ENCODE measurements at regions not wholly inside any gene's neighbourhood (a gene's known extent, or its start where the extent isn't known, plus 50 kb on each side); places are given as distances from the start of the nearest gene placed in this dataset.
"Not testable (repeated sequence)": the region's sequence is repeated elsewhere in the genome, so short reads cannot be mapped to it uniquely, and the experiment has no call there.

DNA sequence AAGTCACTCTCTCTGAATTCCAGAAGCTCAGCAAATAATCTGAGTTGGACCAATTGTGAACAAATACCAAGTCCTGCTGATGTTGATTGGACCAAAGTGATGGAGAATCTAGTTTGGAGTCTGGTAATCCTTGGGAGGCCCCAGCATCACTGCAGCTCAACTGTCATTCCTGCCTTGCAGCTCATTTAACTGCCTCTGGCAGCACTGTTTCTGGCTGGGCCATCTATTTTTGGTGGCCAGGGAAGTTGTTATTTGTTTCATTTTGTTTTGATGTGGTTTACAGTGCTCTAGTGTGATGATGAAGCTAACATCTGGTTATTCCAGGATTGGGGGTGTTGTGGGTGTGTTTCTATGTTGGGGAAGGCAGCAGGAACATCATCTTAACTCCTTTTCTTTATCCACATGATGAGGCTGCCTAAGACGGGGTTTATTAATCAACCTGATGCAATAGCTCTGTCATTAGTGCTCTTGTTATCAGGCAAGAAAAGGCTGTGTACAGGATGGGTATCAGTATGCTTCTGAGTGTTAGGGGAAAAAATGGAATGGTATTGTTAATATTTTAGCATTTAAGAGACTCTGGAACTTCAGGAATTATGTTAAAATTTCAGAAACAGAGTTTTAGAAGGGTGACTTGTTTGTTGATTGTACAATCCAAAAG lies 91.7 kb upstream of the SEC22B start:
- whole genome bisulfite sequencing: no CpG with 5 or more reads among the region's 1 CpG
- DNase-seq (ENCODE audit: extremely low spot score): not testable (repeated sequence)

DNA sequence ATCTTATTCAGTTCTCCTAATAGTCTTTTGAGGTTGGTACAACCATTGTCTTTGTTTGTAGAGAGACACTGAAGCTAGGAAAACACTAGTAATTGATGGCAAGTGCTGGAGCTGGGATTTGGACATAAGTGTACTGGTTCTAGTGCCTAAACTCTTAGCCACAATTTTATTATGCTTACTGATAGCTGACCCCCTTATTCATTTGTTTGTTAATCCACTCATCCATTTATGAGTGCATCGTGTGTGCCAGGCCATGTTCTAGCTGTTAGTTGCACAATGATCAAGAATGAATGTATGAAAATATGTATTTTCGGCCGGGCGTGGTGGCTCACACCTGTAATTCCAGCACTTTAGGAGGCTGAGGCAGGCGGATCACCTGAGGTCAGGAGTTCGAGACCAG lies 88.2 kb upstream of the SEC22B start:
- WGBS: 100% methylated on average over 4 of the region's 6 CpGs
- not testable (repeated sequence) for H3K27ac ChIP-seq (ENCODE audit: low read depth); H3K36me3 ChIP-seq (ENCODE audit: insufficient read depth); H3K4me1 ChIP-seq (ENCODE audit: insufficient read depth); H3K4me3 ChIP-seq (ENCODE audit: low read depth, low read length); DNase-seq (ENCODE audit: extremely low spot score)

More for the DNA sequence above, 91.7 kb upstream of the SEC22B start:
- not testable (repeated sequence) for H3K4me1 ChIP-seq (ENCODE audit: insufficient read depth); H3K27ac ChIP-seq (ENCODE audit: low read depth); H3K36me3 ChIP-seq (ENCODE audit: insufficient read depth); H3K4me3 ChIP-seq (ENCODE audit: low read depth, low read length)

GRCh38 chr1:120262791-120263751 lies 86.8 kb upstream of the SEC22B start:
- not testable (repeated sequence) for H3K27ac ChIP-seq (ENCODE audit: low read depth); H3K36me3 ChIP-seq (ENCODE audit: insufficient read depth); H3K4me3 ChIP-seq (ENCODE audit: low read depth, low read length); H3K4me1 ChIP-seq (ENCODE audit: insufficient read depth); DNase-seq (ENCODE audit: extremely low spot score)
- WGBS: no CpG with 5 or more reads among the region's 4 CpGs

DNA sequence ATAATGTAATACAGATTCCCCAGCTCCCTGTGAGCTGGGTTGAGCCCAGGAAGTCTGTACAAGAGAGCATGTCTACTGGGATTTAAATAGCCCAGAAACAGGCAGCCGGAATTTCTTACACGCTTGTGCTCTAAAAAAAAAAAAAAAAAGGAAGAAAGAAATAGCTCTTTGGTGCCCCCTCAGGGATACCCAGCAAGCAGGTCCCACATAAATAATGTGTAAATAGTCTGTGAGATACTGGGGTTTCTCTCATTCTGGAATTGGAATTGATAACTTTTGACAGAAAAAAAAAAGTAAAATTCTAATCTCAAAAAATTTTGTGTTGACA lies 81.4 kb upstream of the SEC22B start:
- H3K27ac ChIP-seq (ENCODE audit: low read depth); H3K36me3 ChIP-seq (ENCODE audit: insufficient read depth); H3K4me3 ChIP-seq (ENCODE audit: low read depth, low read length); H3K4me1 ChIP-seq (ENCODE audit: insufficient read depth); DNase-seq (ENCODE audit: extremely low spot score): not testable (repeated sequence)
- 0% methylated on average over 2 of the region's 2 CpGs for WGBS

GRCh38 chr1:120257064-120257777 lies 80.9 kb upstream of the SEC22B start:
- no CpG with 5 or more reads among the region's 6 CpGs for WGBS
- H3K4me1 ChIP-seq (ENCODE audit: insufficient read depth); H3K27ac ChIP-seq (ENCODE audit: low read depth); H3K4me3 ChIP-seq (ENCODE audit: low read depth, low read length); DNase-seq (ENCODE audit: extremely low spot score); H3K36me3 ChIP-seq (ENCODE audit: insufficient read depth): not testable (repeated sequence)

DNA sequence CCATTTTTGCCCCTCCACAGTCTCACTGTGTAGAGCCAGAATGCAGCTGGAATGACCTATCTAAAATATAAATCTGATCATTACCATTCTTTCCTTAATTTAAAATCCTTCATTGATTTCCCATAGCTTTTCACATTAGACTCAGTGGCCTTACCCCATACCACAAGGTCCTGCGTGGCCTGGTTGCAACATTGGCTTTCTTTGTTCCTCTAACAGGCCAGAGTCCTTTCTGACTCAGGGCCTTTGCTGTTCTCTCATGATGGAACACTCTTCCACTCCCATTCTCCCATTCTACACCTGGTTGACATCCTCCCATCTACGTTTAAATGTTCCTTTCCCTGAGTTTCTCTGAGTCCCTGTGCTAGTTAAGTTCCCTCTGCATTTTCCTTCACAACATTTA lies 74.4 kb upstream of the SEC22B start:
- DNase-seq (ENCODE audit: extremely low spot score); H3K4me3 ChIP-seq (ENCODE audit: low read depth, low read length); H3K36me3 ChIP-seq (ENCODE audit: insufficient read depth); H3K27ac ChIP-seq (ENCODE audit: low read depth); H3K4me1 ChIP-seq (ENCODE audit: insufficient read depth): not testable (repeated sequence)
- WGBS: no CpG with 5 or more reads among the region's 2 CpGs

DNA sequence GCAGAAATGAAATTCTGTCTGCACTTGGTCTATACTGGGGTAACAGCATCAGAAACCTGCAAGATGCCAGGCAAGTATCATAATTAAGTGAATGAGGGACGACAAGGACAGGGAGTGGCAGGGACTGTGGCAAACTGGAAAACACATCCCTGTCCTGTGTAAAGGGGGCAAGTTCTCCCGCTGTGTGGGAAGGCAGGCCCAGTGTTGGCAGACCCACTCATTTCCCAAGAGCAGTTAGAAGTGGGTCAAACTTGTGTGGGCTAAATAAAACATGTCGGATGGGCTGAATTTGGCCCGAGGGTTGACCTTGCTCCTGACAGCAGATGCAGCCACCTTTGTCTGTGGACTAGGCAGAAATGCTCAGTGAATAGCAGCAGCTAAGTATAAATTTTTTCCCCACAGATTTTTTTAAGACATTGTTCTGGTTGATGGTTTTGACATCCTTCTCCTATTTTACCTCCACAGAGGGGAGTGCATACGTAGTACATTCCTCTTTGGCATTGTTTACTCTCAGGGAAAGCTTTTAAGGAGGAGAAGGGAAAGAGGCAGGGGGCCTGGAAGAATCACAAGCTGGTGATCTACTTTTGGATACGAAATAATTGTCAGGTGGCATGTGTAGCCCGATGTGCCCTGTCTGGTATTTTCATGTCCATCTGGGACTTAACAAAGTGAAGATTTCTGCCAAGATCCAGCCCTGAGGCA lies 72.6 kb upstream of the SEC22B start:
- WGBS: no CpG with 5 or more reads among the region's 7 CpGs
- not testable (repeated sequence) for H3K27ac ChIP-seq (ENCODE audit: low read depth); H3K4me3 ChIP-seq (ENCODE audit: low read depth, low read length); H3K36me3 ChIP-seq (ENCODE audit: insufficient read depth); H3K4me1 ChIP-seq (ENCODE audit: insufficient read depth); DNase-seq (ENCODE audit: extremely low spot score)

DNA sequence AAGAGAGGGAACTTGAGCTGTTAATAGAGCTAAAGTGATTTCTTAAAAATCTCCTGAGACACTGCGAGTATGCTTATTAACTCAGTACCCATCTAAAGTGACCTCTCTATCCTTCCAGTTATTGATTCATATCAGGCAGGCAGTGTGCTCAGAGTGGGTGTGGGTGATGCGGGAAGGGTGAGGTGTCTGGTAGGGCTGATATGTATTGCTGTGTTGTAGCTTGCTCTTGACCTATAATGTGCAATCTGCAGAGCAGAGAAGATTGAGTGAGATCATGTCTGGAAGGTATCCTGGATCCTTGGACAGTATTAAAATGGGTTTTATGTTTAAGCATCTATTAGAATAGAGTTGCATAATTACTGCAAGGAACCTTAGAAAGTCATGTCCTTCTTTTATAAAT lies 71.9 kb upstream of the SEC22B start:
- not testable (repeated sequence) for DNase-seq (ENCODE audit: extremely low spot score); H3K4me1 ChIP-seq (ENCODE audit: insufficient read depth); H3K4me3 ChIP-seq (ENCODE audit: low read depth, low read length); H3K27ac ChIP-seq (ENCODE audit: low read depth); H3K36me3 ChIP-seq (ENCODE audit: insufficient read depth)
- WGBS: no CpG with 5 or more reads among the region's 2 CpGs

GRCh38 chr1:120243867-120244266 lies 67.5 kb upstream of the SEC22B start:
- H3K36me3 ChIP-seq (ENCODE audit: insufficient read depth); H3K4me1 ChIP-seq (ENCODE audit: insufficient read depth); H3K27ac ChIP-seq (ENCODE audit: low read depth); DNase-seq (ENCODE audit: extremely low spot score); H3K4me3 ChIP-seq (ENCODE audit: low read depth, low read length): not testable (repeated sequence)
- no CpG with 5 or more reads among the region's 6 CpGs for WGBS

GRCh38 chr1:120242582-120242981 lies 66.3 kb upstream of the SEC22B start:
- H3K4me1 ChIP-seq (ENCODE audit: insufficient read depth); H3K4me3 ChIP-seq (ENCODE audit: low read depth, low read length); H3K27ac ChIP-seq (ENCODE audit: low read depth); DNase-seq (ENCODE audit: extremely low spot score); H3K36me3 ChIP-seq (ENCODE audit: insufficient read depth): not testable (repeated sequence)
- no CpG with 5 or more reads among the region's 8 CpGs for WGBS

DNA sequence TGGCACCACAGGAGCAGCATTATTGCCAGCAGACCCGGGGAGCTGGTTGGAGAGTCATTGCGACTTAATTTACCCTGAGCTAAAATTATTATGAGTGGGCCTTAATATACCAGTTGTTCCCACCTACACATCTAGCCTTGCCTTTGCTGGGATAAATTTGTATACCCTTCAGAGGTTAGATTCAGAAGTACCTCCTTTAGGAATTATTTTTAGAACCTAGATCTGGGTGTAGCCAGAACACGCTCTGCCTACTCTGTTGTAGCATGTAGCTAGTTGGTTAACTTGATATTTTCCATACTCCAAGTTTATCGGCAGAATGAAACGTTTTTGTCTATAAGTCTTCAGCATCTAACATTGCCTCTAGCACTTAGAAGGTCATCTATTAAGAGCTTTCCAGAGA lies 65.5 kb upstream of the SEC22B start:
- H3K36me3 ChIP-seq (ENCODE audit: insufficient read depth); H3K4me3 ChIP-seq (ENCODE audit: low read depth, low read length); H3K27ac ChIP-seq (ENCODE audit: low read depth); H3K4me1 ChIP-seq (ENCODE audit: insufficient read depth); DNase-seq (ENCODE audit: extremely low spot score): not testable (repeated sequence)
- WGBS: no CpG with 5 or more reads among the region's 5 CpGs

DNA sequence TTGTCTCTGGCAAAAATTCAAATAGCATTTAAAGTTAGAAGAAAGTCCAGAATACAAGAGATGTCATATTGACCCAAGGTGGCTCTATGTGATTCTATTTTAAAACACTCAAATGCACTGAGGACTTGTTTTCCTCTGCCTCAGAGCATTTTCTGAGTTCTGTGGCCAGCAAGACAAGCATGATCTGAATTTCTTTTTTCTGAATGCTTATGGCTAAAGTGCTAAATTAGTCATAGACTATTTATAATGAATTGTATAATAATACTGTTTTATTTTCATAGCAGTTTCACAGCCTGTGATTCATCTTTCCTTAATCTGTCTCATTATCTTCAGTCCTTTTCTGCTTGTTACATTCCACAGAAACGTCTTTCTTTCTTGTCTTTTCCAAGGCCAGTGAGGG lies 63.9 kb upstream of the SEC22B start:
- DNase-seq (ENCODE audit: extremely low spot score); H3K36me3 ChIP-seq (ENCODE audit: insufficient read depth); H3K4me3 ChIP-seq (ENCODE audit: low read depth, low read length); H3K4me1 ChIP-seq (ENCODE audit: insufficient read depth); H3K27ac ChIP-seq (ENCODE audit: low read depth): not testable (repeated sequence)
- WGBS: no CpG with 5 or more reads among the region's 1 CpG

- not testable (repeated sequence) for DNase-seq (ENCODE audit: extremely low spot score); H3K36me3 ChIP-seq (ENCODE audit: insufficient read depth); H3K4me1 ChIP-seq (ENCODE audit: insufficient read depth); H3K4me3 ChIP-seq (ENCODE audit: low read depth, low read length); H3K27ac ChIP-seq (ENCODE audit: low read depth)
Observed at GRCh38 chr1:120239351-120239750, 63.0 kb upstream of the SEC22B start.
